ENCODE measurements at regions not wholly inside any gene's neighbourhood (a gene's known extent, or its start where the extent isn't known, plus 50 kb on each side); places are given as distances from the start of the nearest gene placed in this dataset.

DNA sequence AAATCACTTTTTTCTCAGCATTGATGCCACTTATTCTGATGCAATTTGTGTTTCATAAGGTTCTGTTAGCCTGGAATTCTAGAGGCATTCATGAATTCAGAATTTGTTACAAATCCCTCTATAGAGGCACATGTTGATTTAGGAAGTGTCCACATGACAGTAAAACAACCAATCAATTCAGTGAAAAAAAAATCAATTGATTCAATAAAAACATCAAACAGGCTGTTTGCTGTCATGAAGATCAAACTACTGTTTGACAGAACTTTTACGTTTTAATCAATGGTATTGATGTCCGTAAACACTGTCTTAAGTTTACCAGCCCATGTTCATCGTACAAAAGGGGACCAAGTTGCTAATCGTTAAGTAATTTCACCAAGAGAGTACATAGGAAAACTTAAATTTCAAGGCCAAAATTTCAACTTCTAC, 261.5 kb downstream of the FIGN start:
- no peak for TF ChIP-seq CTCF (IDR thresholded peaks at IDR 0.05; ENCODE audit: low read depth, low read length, missing control alignments)
- DNase-seq (ENCODE audit: low read depth) = no peak
- no peak overlapping the region for H3K4me3 ChIP-seq (ENCODE audit: low read depth, low read length)

GRCh38 chr2:163471947-163472346, 263.9 kb downstream of the FIGN start:
- no peak for DNase-seq (ENCODE audit: low read depth)
- H3K4me3 ChIP-seq (ENCODE audit: low read depth, low read length) = no peak overlapping the region
- TF ChIP-seq CTCF (IDR thresholded peaks at IDR 0.05; ENCODE audit: low read depth, low read length, missing control alignments) = no peak

DNA sequence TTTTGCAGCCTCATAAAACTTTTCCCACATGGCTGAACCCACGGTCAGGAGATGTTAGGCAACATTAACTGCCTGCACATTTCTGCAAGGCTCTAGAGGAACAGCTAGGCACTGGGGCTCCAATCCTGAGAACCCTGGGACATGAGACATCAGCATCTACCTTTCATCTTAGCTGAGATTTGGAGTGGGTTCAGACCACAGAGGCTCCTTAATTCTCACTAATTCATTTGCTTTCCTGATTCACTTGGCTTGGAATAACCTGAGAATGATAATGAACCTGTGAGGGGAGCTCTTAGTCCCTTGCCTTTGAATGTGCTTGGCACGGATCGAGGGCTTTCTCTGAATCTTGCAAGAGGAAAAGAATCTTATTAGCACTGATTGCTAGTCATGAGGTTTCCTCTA, 266.2 kb downstream of the FIGN start:
- no peak for TF ChIP-seq CTCF (IDR thresholded peaks at IDR 0.05; ENCODE audit: low read depth, low read length, missing control alignments)
- no peak overlapping the region for H3K4me3 ChIP-seq (ENCODE audit: low read depth, low read length)
- DNase-seq (ENCODE audit: low read depth) = no peak

DNA sequence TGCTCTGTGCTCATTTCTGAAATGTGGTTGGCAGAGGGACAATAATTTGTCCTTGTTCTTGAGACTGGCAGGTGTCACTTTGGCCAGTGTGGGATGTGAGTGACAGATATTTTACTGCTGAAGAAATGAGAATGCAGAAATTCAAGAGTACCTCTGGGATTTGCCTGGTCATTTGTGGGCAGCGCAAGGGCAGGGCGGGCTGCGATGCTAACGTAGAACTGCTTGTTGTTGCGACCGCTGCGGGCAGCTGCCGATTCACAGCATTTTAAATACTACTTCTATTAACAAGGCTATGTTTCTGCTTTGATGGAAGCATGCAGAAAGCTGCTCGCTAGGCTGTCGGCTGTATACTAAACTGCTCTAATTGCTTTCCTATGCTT, 268.6 kb downstream of the FIGN start:
- no peak for TF ChIP-seq CTCF (IDR thresholded peaks at IDR 0.05; ENCODE audit: low read depth, low read length, missing control alignments)
- no peak overlapping the region for H3K4me3 ChIP-seq (ENCODE audit: low read depth, low read length)
- no peak for DNase-seq (ENCODE audit: low read depth)

GRCh38 chr2:163466331-163467250, 269.2 kb downstream of the FIGN start:
- DNase-seq (ENCODE audit: low read depth) = no peak
- H3K4me3 ChIP-seq (ENCODE audit: low read depth, low read length) = no peak overlapping the region
- no peak for TF ChIP-seq CTCF (IDR thresholded peaks at IDR 0.05; ENCODE audit: low read depth, low read length, missing control alignments)

GRCh38 chr2:163465440-163465839, 270.4 kb downstream of the FIGN start:
- H3K4me3 ChIP-seq (ENCODE audit: low read depth, low read length) = no peak overlapping the region
- no peak for DNase-seq (ENCODE audit: low read depth)
- TF ChIP-seq CTCF (IDR thresholded peaks at IDR 0.05; ENCODE audit: low read depth, low read length, missing control alignments) = no peak

GRCh38 chr2:163463411-163463810, 272.4 kb downstream of the FIGN start:
- no peak for DNase-seq (ENCODE audit: low read depth)
- no peak overlapping the region for H3K4me3 ChIP-seq (ENCODE audit: low read depth, low read length)

More at GRCh38 chr2:163463411-163463810, 272.4 kb downstream of the FIGN start:
- no peak for TF ChIP-seq CTCF (IDR thresholded peaks at IDR 0.05; ENCODE audit: low read depth, low read length, missing control alignments)
